Fibroblast of lung (primary cell): ENCODE measurements at regions not wholly inside any gene's neighbourhood (a gene's known extent, or its start where the extent isn't known, plus 50 kb on each side); places are given as distances from the start of the nearest gene placed in this dataset.

Experiments used
- DNase-seq, 2 donors: peaks; one replicate each; pipeline versions ENCODE4 v3.0.0 to v3.0.0-alpha.2; 2010; ENCODE audit warnings: low read depth in 2 of 2
- H2AFZ ChIP-seq: 2 replicates; pipeline ENCODE4 v1.5.1; 2012; ENCODE audit warnings: low read length, control low read depth, inconsistent platforms
- H3K27ac ChIP-seq: 2 replicates; pipeline ENCODE4 v1.5.1; 2011; ENCODE audit warnings: low read length, control low read depth; ENCODE audit not compliant: insufficient read depth
- H3K27me3 ChIP-seq: 2 replicates; pipeline ENCODE4 v1.5.1; 2011; ENCODE audit warnings: mild to moderate bottlenecking, low read length; ENCODE audit not compliant: control insufficient read depth, insufficient read depth
- H3K36me3 ChIP-seq: 2 replicates; pipeline ENCODE4 v1.5.1; 2011; ENCODE audit warnings: low read length; ENCODE audit not compliant: control insufficient read depth, insufficient read depth
- H3K4me1 ChIP-seq: 2 replicates; pipeline ENCODE4 v1.5.1; 2011; ENCODE audit warnings: low read length; ENCODE audit not compliant: control insufficient read depth, insufficient read depth; ENCODE audit errors: extremely low read depth
- H3K4me2 ChIP-seq: 2 replicates; pipeline ENCODE4 v1.5.1; 2011; ENCODE audit warnings: low read length, control low read depth; ENCODE audit not compliant: insufficient read depth; ENCODE audit errors: extremely low read depth
- H3K4me3 ChIP-seq, 4 experiments: fragments of 200-600 bp in 1 of 4; sonication (generic) in 1 of 4; replicated peaks in 1 of 4; 2 replicates each; pipeline ENCODE4 v1.5.1; 2011 to 2016; ENCODE audit warnings: low read length in 4 of 4, low read depth in 3 of 4, mild to moderate bottlenecking in 3 of 4, control low read depth in 2 of 4, inconsistent platforms in 1 of 4, mixed read lengths in 1 of 4; ENCODE audit not compliant: insufficient read depth in 1 of 4; ENCODE audit errors: control extremely low read depth in 1 of 4
- H3K79me2 ChIP-seq: 2 replicates; pipeline ENCODE4 v1.5.1; 2012; ENCODE audit warnings: mild to moderate bottlenecking, low read length, inconsistent platforms; ENCODE audit not compliant: control insufficient read depth, insufficient read depth
- H3K9ac ChIP-seq: 2 replicates; pipeline ENCODE4 v1.5.1; 2011; ENCODE audit warnings: mild to moderate bottlenecking, low read length, control low read depth; ENCODE audit not compliant: insufficient read depth
- H3K9me3 ChIP-seq: 2 replicates; pipeline ENCODE4 v1.5.1; 2012; ENCODE audit warnings: low read depth, low read length; ENCODE audit not compliant: control insufficient read depth, insufficient read depth
- H4K20me1 ChIP-seq: 2 replicates; pipeline ENCODE4 v1.5.1; 2011; ENCODE audit warnings: low read length; ENCODE audit not compliant: control insufficient read depth, insufficient read depth; ENCODE audit errors: extremely low read depth
- EZH2 ChIP-seq: IDR thresholded peaks from 2 replicates; pipeline ENCODE4 v1.5.1; 2012; ENCODE audit warnings: low read length, control low read depth, mild to moderate bottlenecking; ENCODE audit errors: missing control alignments
- TF ChIP-seq, protein P1 (sequence below), 2 donors: IDR thresholded peaks in 1 of 2; conservative IDR thresholded peaks in 1 of 2; 1 replicate in 1 of 2; 2 replicates in 1 of 2; pipeline ENCODE4 v1.5.1; 2011 to 2012; ENCODE audit warnings: low read length in 2 of 2, control low read depth in 1 of 2, inconsistent platforms in 1 of 2, low read depth in 1 of 2, mild to moderate bottlenecking in 1 of 2

DNA sequence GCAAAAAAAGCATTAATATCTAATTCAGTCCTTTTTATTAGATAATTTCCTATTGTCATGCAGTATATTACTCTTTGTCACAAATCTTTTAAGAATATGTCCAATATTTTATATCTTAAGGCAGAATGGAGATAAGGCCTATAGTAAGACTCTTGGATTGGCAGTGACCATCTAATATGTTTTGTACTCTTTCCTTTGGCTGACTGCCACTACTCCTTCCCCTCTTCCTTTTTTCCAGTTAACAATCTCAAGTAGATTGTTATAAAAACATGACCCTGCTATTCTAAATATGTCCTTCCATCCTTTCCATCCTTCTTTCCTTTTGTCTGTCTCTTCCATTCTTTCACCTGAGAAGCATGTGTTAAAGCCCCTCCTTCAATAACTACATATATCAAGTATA is 92.8 kb upstream of the TMEM168 start:
- no peaks in the 10 kb centered on the region for H3K36me3 ChIP-seq
- peak in 1 of 2 donors; percentile 12 for DNase-seq
- TF ChIP-seq, protein P1, sequence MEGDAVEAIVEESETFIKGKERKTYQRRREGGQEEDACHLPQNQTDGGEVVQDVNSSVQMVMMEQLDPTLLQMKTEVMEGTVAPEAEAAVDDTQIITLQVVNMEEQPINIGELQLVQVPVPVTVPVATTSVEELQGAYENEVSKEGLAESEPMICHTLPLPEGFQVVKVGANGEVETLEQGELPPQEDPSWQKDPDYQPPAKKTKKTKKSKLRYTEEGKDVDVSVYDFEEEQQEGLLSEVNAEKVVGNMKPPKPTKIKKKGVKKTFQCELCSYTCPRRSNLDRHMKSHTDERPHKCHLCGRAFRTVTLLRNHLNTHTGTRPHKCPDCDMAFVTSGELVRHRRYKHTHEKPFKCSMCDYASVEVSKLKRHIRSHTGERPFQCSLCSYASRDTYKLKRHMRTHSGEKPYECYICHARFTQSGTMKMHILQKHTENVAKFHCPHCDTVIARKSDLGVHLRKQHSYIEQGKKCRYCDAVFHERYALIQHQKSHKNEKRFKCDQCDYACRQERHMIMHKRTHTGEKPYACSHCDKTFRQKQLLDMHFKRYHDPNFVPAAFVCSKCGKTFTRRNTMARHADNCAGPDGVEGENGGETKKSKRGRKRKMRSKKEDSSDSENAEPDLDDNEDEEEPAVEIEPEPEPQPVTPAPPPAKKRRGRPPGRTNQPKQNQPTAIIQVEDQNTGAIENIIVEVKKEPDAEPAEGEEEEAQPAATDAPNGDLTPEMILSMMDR (conservative IDR thresholded peaks at IDR 0.05 in 1 of 2, IDR thresholded peaks at IDR 0.05 in 1 of 2; ENCODE audit: low read depth in 1 of 2, low read length in 2 of 2) = no peak
- no peak for TF ChIP-seq EZH2
- no peaks in the 10 kb centered on the region for H3K9me3 ChIP-seq
- H3K27ac ChIP-seq = no peak overlapping the region
- no peak overlapping the region for H3K4me2 ChIP-seq
- H3K4me1 ChIP-seq = no peaks in the 10 kb centered on the region
- no peak overlapping the region for H3K4me3 ChIP-seq
- H3K9ac ChIP-seq = no peak overlapping the region
- no peak overlapping the region for H2AFZ ChIP-seq
- no peaks in the 10 kb centered on the region for H4K20me1 ChIP-seq
- H3K27me3 ChIP-seq = no peaks in the 10 kb centered on the region
- no peaks in the 10 kb centered on the region for H3K79me2 ChIP-seq

DNA sequence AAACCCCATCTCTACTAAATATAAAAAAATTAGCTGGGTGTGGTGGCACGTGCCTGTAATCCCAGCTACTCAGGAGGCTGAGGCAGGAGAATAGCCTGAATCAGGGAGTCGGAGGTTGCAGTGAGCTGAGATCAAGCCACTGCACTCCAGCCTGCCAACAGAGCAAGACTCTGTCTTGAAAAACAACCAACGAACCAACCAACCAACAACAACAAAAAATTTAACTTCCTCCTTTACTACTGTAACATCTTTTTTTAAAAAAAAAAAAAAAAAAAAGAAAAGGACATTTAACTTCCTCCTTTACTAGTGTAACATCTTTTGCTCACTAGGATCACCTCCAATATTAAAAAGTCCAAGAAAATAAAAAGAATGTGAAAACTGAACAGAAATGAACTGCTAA is 92.3 kb upstream of the TMEM168 start:
- Histone ChIP-seq H3K4me2 (no peak overlapping the region), H3K36me3 (no peaks in the 10 kb centered on the region), H3K79me2 (no peaks in the 10 kb centered on the region), H3K27ac (no peak overlapping the region), H3K27me3 (no peaks in the 10 kb centered on the region), H2AFZ (no peak overlapping the region), H3K9ac (no peak overlapping the region), H4K20me1 (no peaks in the 10 kb centered on the region), H3K4me1 (no peaks in the 10 kb centered on the region), H3K9me3 (no peaks in the 10 kb centered on the region), H3K4me3 (no peak overlapping the region)
- no peak for DNase-seq
- TF ChIP-seq EZH2 = no peak
- TF ChIP-seq, protein P1 (conservative IDR thresholded peaks at IDR 0.05 in 1 of 2, IDR thresholded peaks at IDR 0.05 in 1 of 2; ENCODE audit: low read depth in 1 of 2, low read length in 2 of 2) = no peak

DNA sequence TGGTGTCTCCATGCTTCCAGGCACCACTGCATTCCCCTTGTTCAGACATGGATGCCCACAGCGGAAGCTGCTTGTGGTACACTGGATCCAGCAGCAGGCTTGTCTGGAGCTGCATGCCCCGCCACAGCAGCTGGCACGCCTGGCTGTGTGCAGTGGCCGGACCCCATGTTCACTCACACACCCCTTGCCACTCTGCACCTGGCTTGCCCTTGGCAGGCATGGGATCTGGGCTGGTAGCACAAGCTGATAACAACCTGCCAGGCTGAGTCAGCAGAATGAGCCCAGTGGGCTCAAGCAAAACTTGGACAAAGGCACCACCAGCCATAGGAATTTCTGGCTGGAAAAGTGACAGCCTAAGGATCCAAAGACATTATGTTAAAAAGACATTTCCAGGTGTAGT is 91.8 kb upstream of the TMEM168 start:
- no peak overlapping the region for H3K9ac ChIP-seq
- DNase-seq = no peak
- no peaks in the 10 kb centered on the region for H3K9me3 ChIP-seq
- H3K79me2 ChIP-seq = no peaks in the 10 kb centered on the region
- H2AFZ ChIP-seq = no peak overlapping the region
- no peaks in the 10 kb centered on the region for H3K4me1 ChIP-seq
- no peak overlapping the region for H3K4me3 ChIP-seq
- H4K20me1 ChIP-seq = no peaks in the 10 kb centered on the region
- no peaks in the 10 kb centered on the region for H3K27me3 ChIP-seq
- no peaks in the 10 kb centered on the region for H3K36me3 ChIP-seq
- H3K27ac ChIP-seq = no peak overlapping the region
- TF ChIP-seq, protein P1 (conservative IDR thresholded peaks at IDR 0.05 in 1 of 2, IDR thresholded peaks at IDR 0.05 in 1 of 2; ENCODE audit: low read depth in 1 of 2, low read length in 2 of 2) = no peak
- no peak for TF ChIP-seq EZH2
- no peak overlapping the region for H3K4me2 ChIP-seq
